HL-60 (cell line): ENCODE measurements at regions not wholly inside any gene's neighbourhood (a gene's known extent, or its start where the extent isn't known, plus 50 kb on each side); places are given as distances from the start of the nearest gene placed in this dataset.

Source experiments
- CTCF ChIP-seq: IDR thresholded peaks from one replicate; pipeline ENCODE4 v1.5.1; 2011; ENCODE audit warnings: low read length, control low read depth, inconsistent platforms; ENCODE audit not compliant: insufficient read depth
- GABPA ChIP-seq: IDR thresholded peaks from 2 replicates; pipeline ENCODE4 v1.6.1; 2012; ENCODE audit warnings: low read depth
- POLR2AphosphoS5 ChIP-seq: IDR thresholded peaks from 2 replicates; pipeline ENCODE4 v1.6.1; 2012; ENCODE audit warnings: low read depth
- REST ChIP-seq: IDR thresholded peaks from 2 replicates; pipeline ENCODE4 v1.6.1; 2012; ENCODE audit warnings: low read depth; ENCODE audit not compliant: insufficient replicate concordance
- SPI1 ChIP-seq: IDR thresholded peaks from 2 replicates; pipeline ENCODE4 v1.6.1; 2012; ENCODE audit warnings: low read depth, mild to moderate bottlenecking, borderline replicate concordance

- TF ChIP-seq CTCF (no peak), REST (no peak), POLR2AphosphoS5 (no peak), SPI1 (no peak), GABPA (no peak)
Measured at GRCh38 chr2:8225798-8226197, 456.1 kb upstream of the ID2 start.
